Esophagus squamous epithelium (tissue), 5 donors: ENCODE measurements at regions not wholly inside any gene's neighbourhood (a gene's known extent, or its start where the extent isn't known, plus 50 kb on each side); places are given as distances from the start of the nearest gene placed in this dataset.

Source experiments
- DNase-seq: peaks from one replicate; lab custom pipeline; 2025; lab: John Stamatoyannopoulos, UW
- H3K27ac ChIP-seq, 4 donors: fragments of 200-600 bp; sonication (generic); one replicate each; pipeline ENCODE4 v1.5.1; 2016 to 2019; ENCODE audit warnings: mild to moderate bottlenecking in 1 of 4
- H3K27me3 ChIP-seq, 4 donors: fragments of 200-600 bp; sonication (generic); 1 replicate in 3 of 4; 2 replicates in 1 of 4; pipeline versions ENCODE4 v1.5.1 to v1.6.0; 2017 to 2021; ENCODE audit warnings: antibody characterized with exemption in 1 of 4
- H3K36me3 ChIP-seq, 3 donors: fragments of 200-600 bp; sonication (generic); one replicate each; pipeline ENCODE4 v1.5.1; 2016 to 2019
- H3K4me1 ChIP-seq, 3 donors: fragments of 200-600 bp; sonication (generic); one replicate each; pipeline ENCODE4 v1.5.1; 2017 to 2019
- H3K4me3 ChIP-seq, 4 donors: fragments of 200-600 bp; sonication (generic); 1 replicate in 3 of 4; 2 replicates in 1 of 4; pipeline ENCODE4 v1.5.1; 2016 to 2019; ENCODE audit warnings: mild to moderate bottlenecking in 2 of 4, moderate library complexity in 1 of 4
- H3K9me3 ChIP-seq, 3 donors: fragments of 200-600 bp; sonication (generic); one replicate each; pipeline ENCODE4 v1.5.1; 2016 to 2019
- CTCF ChIP-seq, 6 experiments: fragments of 450-650 bp in 4 of 6; fragments of 200-600 bp in 2 of 6; sonication (generic) in 2 of 6; IDR thresholded peaks; one replicate each; pipeline ENCODE4 v1.5.1; 2016 to 2019; ENCODE audit warnings: antibody characterized with exemption in 6 of 6, mild to moderate bottlenecking in 4 of 6, moderate library complexity in 4 of 6
- POLR2A ChIP-seq, 4 donors: fragments of 450-650 bp; IDR thresholded peaks; one replicate each; pipeline ENCODE4 v1.6.1; 2017; ENCODE audit warnings: antibody characterized with exemption in 4 of 4, mild to moderate bottlenecking in 4 of 4, moderate library complexity in 3 of 4
- WGBS, 2 donors: methylation state at CpG; one replicate each; pipeline ENCODE4 v1.1.5; 2018; 5-methylcytosine and 5-hydroxymethylcytosine counted together
- intact Hi-C: fragments of 100-400 bp; cut with DNase I; formaldehyde crosslinking; loops from one replicate; pipeline ENCODE4 v1.15.0; 2022
- donor health status: DM: yes; HTN: yes; CAD: no.

- TF ChIP-seq CTCF (IDR thresholded peaks at IDR 0.05) = no peak
- DNase-seq = no peak
- WGBS, 2 donors = 77 to 78% methylated on average over 2 of the region's 2 CpGs
Measured at GRCh38 chr13:79668201-79668752, 187.3 kb downstream of the NDFIP2 start.

GRCh38 chr13:79667771-79668170 is 186.8 kb downstream of the NDFIP2 start:
- H3K27me3 ChIP-seq = no peaks in the 10 kb centered on the region
- intact Hi-C loops = no loop called here
- no peak overlapping the region for H3K4me3 ChIP-seq
- no peaks in the 10 kb centered on the region for H3K9me3 ChIP-seq
- H3K36me3 ChIP-seq = no peaks in the 10 kb centered on the region
- 78 to 89% methylated on average over 2 of the region's 2 CpGs for WGBS, 2 donors
- peaks cover 0 to 19% (median 3%) of the 10 kb centered on the region in 3 donors for H3K4me1 ChIP-seq
- no peak for DNase-seq
- H3K27ac ChIP-seq = no peak overlapping the region
- TF ChIP-seq CTCF (IDR thresholded peaks at IDR 0.05) (no peak), POLR2A (IDR thresholded peaks at IDR 0.05) (no peak)

More at GRCh38 chr13:79668201-79668752, 187.3 kb downstream of the NDFIP2 start:
- no peak overlapping the region for H3K4me3 ChIP-seq
- H3K9me3 ChIP-seq = no peaks in the 10 kb centered on the region
- H3K27me3 ChIP-seq = no peaks in the 10 kb centered on the region
- intact Hi-C loops = no loop called here
- peaks cover 0 to 22% (median 3%) of the 10 kb centered on the region in 3 donors for H3K4me1 ChIP-seq
- H3K27ac ChIP-seq = no peak overlapping the region
- no peaks in the 10 kb centered on the region for H3K36me3 ChIP-seq

GRCh38 chr13:79663977-79664636 is 183.2 kb downstream of the NDFIP2 start:
- no peaks in the 10 kb centered on the region for H3K9me3 ChIP-seq
- H3K4me3 ChIP-seq = no peak overlapping the region
- no peak for DNase-seq
- H3K27ac ChIP-seq = no peak overlapping the region
- no peaks in the 10 kb centered on the region for H3K27me3 ChIP-seq
- WGBS, 2 donors = 81 to 86% methylated on average over 6 of the region's 6 CpGs
- peaks cover 0 to 16% (median 0%) of the 10 kb centered on the region in 3 donors for H3K4me1 ChIP-seq
- intact Hi-C loops = no loop called here
- TF ChIP-seq POLR2A (IDR thresholded peaks at IDR 0.05) (no peak), CTCF (IDR thresholded peaks at IDR 0.05) (no peak)
- H3K36me3 ChIP-seq = no peaks in the 10 kb centered on the region

- no peak for TF ChIP-seq CTCF (IDR thresholded peaks at IDR 0.05)
- no peak for TF ChIP-seq POLR2A (IDR thresholded peaks at IDR 0.05)
- 43 to 52% methylated on average over 2 of the region's 2 CpGs for WGBS, 2 donors
- peaks cover 0 to 23% (median 4%) of the 10 kb centered on the region in 3 donors for H3K4me1 ChIP-seq
- no peak for DNase-seq
- no peaks in the 10 kb centered on the region for H3K27me3 ChIP-seq
- H3K27ac ChIP-seq = no peak overlapping the region
- intact Hi-C loops = no loop called here
- H3K36me3 ChIP-seq = no peaks in the 10 kb centered on the region
- H3K4me3 ChIP-seq = no peak overlapping the region
- H3K9me3 ChIP-seq = no peaks in the 10 kb centered on the region
Measured at GRCh38 chr13:79663435-79663834, 182.5 kb downstream of the NDFIP2 start.

GRCh38 chr13:79662882-79663281 is 181.9 kb downstream of the NDFIP2 start:
- H3K4me3 ChIP-seq = no peak overlapping the region
- H3K9me3 ChIP-seq = no peaks in the 10 kb centered on the region
- H3K27ac ChIP-seq = no peak overlapping the region
- H3K36me3 ChIP-seq = no peaks in the 10 kb centered on the region
- intact Hi-C loops = no loop called here
- no peak for DNase-seq
- H3K4me1 ChIP-seq = peaks cover 0 to 29% (median 7%) of the 10 kb centered on the region in 3 donors
- no peaks in the 10 kb centered on the region for H3K27me3 ChIP-seq
- 33 to 34% methylated on average over 3 of the region's 3 CpGs for WGBS, 2 donors
- TF ChIP-seq POLR2A (IDR thresholded peaks at IDR 0.05) = no peak
- TF ChIP-seq CTCF (IDR thresholded peaks at IDR 0.05) = no peak
